SK-N-MC (cell line): ENCODE measurements at regions not wholly inside any gene's neighbourhood (a gene's known extent, or its start where the extent isn't known, plus 50 kb on each side); places are given as distances from the start of the nearest gene placed in this dataset.

ENCODE experiments used
- EZH2 ChIP-seq: fragments of 200-600 bp; sonication (generic); IDR thresholded peaks from one replicate; pipeline ENCODE4 v1.6.1; 2017; ENCODE audit warnings: antibody characterized with exemption
- POLR2AphosphoS5 ChIP-seq: IDR thresholded peaks from 2 replicates; pipeline ENCODE4 v1.6.1; 2012; ENCODE audit warnings: mild to moderate bottlenecking, low read depth, low read length, borderline replicate concordance

DNA sequence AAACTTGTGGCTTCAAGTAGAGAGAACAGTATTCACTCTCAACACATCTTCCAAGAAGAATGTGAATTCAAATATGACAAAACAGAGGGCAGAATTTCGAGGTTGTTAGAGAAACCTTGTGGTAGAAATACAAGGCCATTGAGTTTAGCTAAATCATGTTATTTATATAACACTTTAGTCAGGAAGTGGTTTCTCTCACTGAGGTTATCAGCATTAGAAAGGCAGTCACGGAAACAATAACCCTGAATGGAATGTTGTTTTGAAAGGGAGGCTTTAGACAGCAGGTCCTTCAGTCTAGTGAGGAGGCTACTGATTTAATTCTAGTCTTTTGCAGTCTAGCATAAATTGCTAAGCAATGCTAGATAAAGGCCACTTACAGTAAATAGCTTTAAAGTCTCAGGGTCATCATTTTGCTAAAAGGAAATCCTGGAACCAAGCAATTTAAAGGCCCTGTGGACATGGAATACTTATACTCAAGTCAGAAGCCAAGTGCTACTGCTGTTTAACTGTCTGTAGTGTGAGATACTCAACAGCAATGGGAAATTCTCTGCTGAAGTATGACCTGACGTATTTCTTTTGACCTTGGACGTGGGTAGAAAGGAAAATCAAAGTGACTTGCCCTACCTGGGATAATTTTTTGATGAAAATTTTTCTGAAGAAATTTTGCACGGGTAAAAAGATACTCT, 89.0 kb upstream of the CHODL start:
- TF ChIP-seq EZH2, result no peak
- no peak for TF ChIP-seq POLR2AphosphoS5
